ENCODE measurements at regions not wholly inside any gene's neighbourhood (a gene's known extent, or its start where the extent isn't known, plus 50 kb on each side); places are given as distances from the start of the nearest gene placed in this dataset.

GRCh38 chr11:121958323-121958970, 157.6 kb downstream of the BLID start:
- Histone ChIP-seq H3K4me3 (no peak overlapping the region), H3K9me3 (no peaks in the 10 kb centered on the region), H3K4me1 (peaks cover 0 to 5% (median 0%) of the 10 kb centered on the region in 3 donors), H3K27me3 (peaks cover 0 to 5% (median 0%) of the 10 kb centered on the region in 4 donors), H3K36me3 (no peaks in the 10 kb centered on the region), H3K27ac (no peak overlapping the region)
- no peak for DNase-seq
- 82 to 91% methylated on average over 3 of the region's 3 CpGs for WGBS, 2 donors
- intact Hi-C loops (cut with DNase I): no loop called here
- TF ChIP-seq POLR2A (IDR thresholded peaks at IDR 0.05): no peak
- no peak for TF ChIP-seq CTCF (IDR thresholded peaks at IDR 0.05)

- intact Hi-C loops (cut with DNase I): no loop called here
- Histone ChIP-seq H3K27ac (no peak overlapping the region), H3K9me3 (no peaks in the 10 kb centered on the region), H3K4me3 (no peak overlapping the region), H3K4me1 (no peaks in the 10 kb centered on the region), H3K27me3 (peaks cover 0 to 5% (median 0%) of the 10 kb centered on the region in 4 donors), H3K36me3 (no peaks in the 10 kb centered on the region)
- 71 to 85% methylated on average over 2 of the region's 2 CpGs for WGBS, 2 donors
- TF ChIP-seq POLR2A (IDR thresholded peaks at IDR 0.05): no peak
- no peak for TF ChIP-seq CTCF (IDR thresholded peaks at IDR 0.05)
- DNase-seq: no peak
These were observed 162.9 kb downstream of the BLID start for GRCh38 chr11:121953122-121953521.

- 82 to 86% methylated on average over 3 of the region's 3 CpGs for WGBS, 2 donors
These were observed 165.9 kb downstream of the BLID start for GRCh38 chr11:121950160-121950559.

GRCh38 chr11:121946514-121946913, 169.5 kb downstream of the BLID start:
- no peaks in the 10 kb centered on the region for H3K36me3 ChIP-seq
- intact Hi-C loops (cut with DNase I): no loop called here
- H3K9me3 ChIP-seq: no peaks in the 10 kb centered on the region
- 73 to 79% methylated on average over 3 of the region's 3 CpGs for WGBS, 2 donors
- no peaks in the 10 kb centered on the region for H3K4me1 ChIP-seq
- TF ChIP-seq POLR2A (IDR thresholded peaks at IDR 0.05) (no peak), CTCF (IDR thresholded peaks at IDR 0.05) (no peak)
- H3K4me3 ChIP-seq: no peak overlapping the region
- no peaks in the 10 kb centered on the region for H3K27me3 ChIP-seq
- no peak overlapping the region for H3K27ac ChIP-seq
- no peak for DNase-seq

More at GRCh38 chr11:121950160-121950559, 165.9 kb downstream of the BLID start:
- DNase-seq: no peak
- no peaks in the 10 kb centered on the region for H3K4me1 ChIP-seq
- H3K27ac ChIP-seq: no peak overlapping the region
- intact Hi-C loops (cut with DNase I): no loop called here
- H3K4me3 ChIP-seq: no peak overlapping the region
- peaks cover 0 to 5% (median 0%) of the 10 kb centered on the region in 4 donors for H3K27me3 ChIP-seq
- no peaks in the 10 kb centered on the region for H3K36me3 ChIP-seq
- TF ChIP-seq CTCF (IDR thresholded peaks at IDR 0.05): no peak
- TF ChIP-seq POLR2A (IDR thresholded peaks at IDR 0.05): no peak
- no peaks in the 10 kb centered on the region for H3K9me3 ChIP-seq

GRCh38 chr11:121944556-121945230, 171.3 kb downstream of the BLID start:
- WGBS, 2 donors: 15 to 29% methylated on average over 4 of the region's 4 CpGs
- no peaks in the 10 kb centered on the region for H3K27me3 ChIP-seq
- no peak for DNase-seq
- no peaks in the 10 kb centered on the region for H3K9me3 ChIP-seq
- intact Hi-C loops (cut with DNase I): no loop called here
- no peaks in the 10 kb centered on the region for H3K4me1 ChIP-seq
- no peak overlapping the region for H3K4me3 ChIP-seq
- no peak overlapping the region for H3K27ac ChIP-seq
- no peaks in the 10 kb centered on the region for H3K36me3 ChIP-seq
- TF ChIP-seq CTCF (IDR thresholded peaks at IDR 0.05) (no peak), POLR2A (IDR thresholded peaks at IDR 0.05) (no peak)
